HepG2 (cell line): ENCODE measurements at regions not wholly inside any gene's neighbourhood (a gene's known extent, or its start where the extent isn't known, plus 50 kb on each side); places are given as distances from the start of the nearest gene placed in this dataset.

ENCODE experiments used
- ATAC-seq: fragments of 200-7000 bp; cut with Tn5 transposase; 3 replicates; pipeline ENCODE4 v1.9.1; 2020; ENCODE audit warnings: mild to moderate bottlenecking, moderate library complexity
- BruUV-seq: library from RNA; stranded (reverse); fragments of 400-500 nt; replicated peaks from 2 replicates; lab custom pipeline; 2021; lab: Mats Ljungman, UMichigan
- CTCF ChIA-PET: fragments of 300-600 bp; formaldehyde crosslinking; extraction: SDS; loops from one replicate; lab custom pipeline; 2021; ENCODE audit warnings: low total read pairs, inconsistent platforms, low intra/inter-chr PET ratio; lab: Yijun Ruan, JAX
- POLR2A ChIA-PET: fragments of 350-600 bp; sonication (Branson Sonifier 250); formaldehyde crosslinking; loops from one replicate; lab custom pipeline; 2020; ENCODE audit warnings: antibody characterized with exemption, inconsistent platforms; lab: Yijun Ruan, JAX
- DNase-seq: peaks from one replicate; pipeline ENCODE4 v3.0.0-alpha.2; 2015; ENCODE audit warnings: low spot score
- FAIRE-seq: peaks from 3 replicates; lab custom pipeline; 2011; peaks lifted over from hg19 to GRCh38; lab: Jason Lieb, UNC
- H2AFZ ChIP-seq: one replicate; pipeline ENCODE4 v1.6.1; 2011; ENCODE audit warnings: low read length, inconsistent platforms
- H3K27ac ChIP-seq: fragments of 300-600 bp; 3 replicates; pipeline ENCODE4 v1.8.0; 2011; ENCODE audit warnings: mixed run types, mild to moderate bottlenecking, mixed read lengths, low read length, inconsistent platforms; ENCODE audit not compliant: insufficient read depth; ENCODE audit errors: extremely low read length
- H3K27me3 ChIP-seq, 2 experiments: fragments of 200-600 bp in 1 of 2; 2 replicates in 1 of 2; 3 replicates in 1 of 2; pipeline versions ENCODE4 v1.6.0 to v1.8.0; 2011; ENCODE audit warnings: low read length in 2 of 2, mild to moderate bottlenecking in 2 of 2, moderate library complexity in 2 of 2, inconsistent platforms in 1 of 2; ENCODE audit not compliant: insufficient read depth in 2 of 2, control insufficient read depth in 1 of 2
- H3K36me3 ChIP-seq, 2 experiments: fragments of 200-600 bp in 1 of 2; replicated peaks in 1 of 2; 2 replicates in 1 of 2; 3 replicates in 1 of 2; pipeline versions ENCODE4 v1.5.1 to v1.8.0; 2011; ENCODE audit warnings: low read length in 2 of 2, inconsistent platforms in 1 of 2; ENCODE audit not compliant: insufficient read depth in 2 of 2, control insufficient read depth in 1 of 2
- H3K4me1 ChIP-seq: 2 replicates; pipeline ENCODE4 v1.5.1; 2012; ENCODE audit warnings: low read length, inconsistent platforms; ENCODE audit not compliant: insufficient read depth
- H3K4me2 ChIP-seq: 2 replicates; pipeline ENCODE4 v1.6.0; 2011; ENCODE audit warnings: low read depth, low read length, inconsistent platforms
- H3K4me3 ChIP-seq, 3 experiments: fragments of 200-600 bp in 1 of 3; sonication (generic), shearing (Covaris generic) in 1 of 3; replicated peaks in 1 of 3; 2 replicates each; pipeline ENCODE4 v1.5.1; 2011 to 2016; ENCODE audit warnings: low read length in 3 of 3, inconsistent platforms in 2 of 3, low read depth in 2 of 3, mild to moderate bottlenecking in 2 of 3, control low read depth in 1 of 3, mixed read lengths in 1 of 3; ENCODE audit not compliant: insufficient read depth in 1 of 3
- H3K79me2 ChIP-seq: one replicate; pipeline ENCODE4 v1.6.1; 2011; ENCODE audit warnings: low read length, inconsistent platforms; ENCODE audit not compliant: insufficient read depth
- H3K9ac ChIP-seq: 2 replicates; pipeline ENCODE4 v1.6.0; 2011; ENCODE audit warnings: mild to moderate bottlenecking, low read depth, low read length, inconsistent platforms; ENCODE audit not compliant: insufficient read depth
- H3K9me3 ChIP-seq: 2 replicates; pipeline ENCODE4 v1.5.1; 2012; ENCODE audit warnings: mild to moderate bottlenecking, low read length
- H4K20me1 ChIP-seq: 2 replicates; pipeline ENCODE4 v1.6.0; 2011; ENCODE audit warnings: inconsistent platforms, mild to moderate bottlenecking, low read length, moderate library complexity; ENCODE audit not compliant: insufficient read depth
- MAFK ChIP-seq, 2 experiments: IDR thresholded peaks in 1 of 2; conservative IDR thresholded peaks in 1 of 2; 2 replicates each; pipeline ENCODE4 v1.6.1; 2011; ENCODE audit warnings: improper control_type of control experiment in 2 of 2, low read length in 2 of 2
- WGBS: methylation state at CpG from one replicate; pipeline ENCODE4 v1.1.6; 2017; ENCODE audit warnings: low lambda C conversion rate; 5-methylcytosine and 5-hydroxymethylcytosine counted together
- in situ Hi-C: cut with HindIII; loops from 2 replicates; pipeline ENCODE4 v1.10.0; 2017; ENCODE audit warnings: low pct_unique_long_range_greater_than_20kb; ENCODE audit not compliant: extremely low pct_ligation_motif_present
- intact Hi-C: fragments of 100-400 bp; cut with micrococcal nuclease; formaldehyde crosslinking; loops from one replicate; pipeline ENCODE4 v1.10.0; 2022; ENCODE audit not compliant: unreplicated experiment
- TF ChIP-seq, protein P1 (sequence below), 2 experiments: sonication (generic) in 1 of 2; formaldehyde crosslinking in 1 of 2; IDR thresholded peaks; 2 replicates each; pipeline versions ENCODE4 v1.6.1 to v1.9.0; 2014 to 2022; ENCODE audit warnings: antibody characterized with exemption in 1 of 2, borderline replicate concordance in 1 of 2, inconsistent platforms in 1 of 2, low read depth in 1 of 2, missing genetic modification reagents in 1 of 2

- POLR2A ChIA-PET = no interaction called here
- H3K4me2 ChIP-seq = no peak overlapping the region
- H2AFZ ChIP-seq = no peak overlapping the region
- H3K36me3 ChIP-seq = no peaks in the 10 kb centered on the region
- no peak overlapping the region for H3K4me3 ChIP-seq
- no TSS peak for BruUV-seq
- WGBS = 9% methylated on average over 9 of the region's 9 CpGs
- no peak for FAIRE-seq
- intact Hi-C loops (no loop called here), in situ Hi-C loops (no loop called here)
- no peak overlapping the region for H3K27ac ChIP-seq
- H3K9ac ChIP-seq = no peak overlapping the region
- CTCF ChIA-PET = no interaction called here
- TF ChIP-seq MAFK (conservative IDR thresholded peaks at IDR 0.05 in 1 of 2, IDR thresholded peaks at IDR 0.05 in 1 of 2; ENCODE audit: low read length in 2 of 2) = peak; percentile 10 to 38; a peak in 2 of 4 replicates
- TF ChIP-seq, protein P1, sequence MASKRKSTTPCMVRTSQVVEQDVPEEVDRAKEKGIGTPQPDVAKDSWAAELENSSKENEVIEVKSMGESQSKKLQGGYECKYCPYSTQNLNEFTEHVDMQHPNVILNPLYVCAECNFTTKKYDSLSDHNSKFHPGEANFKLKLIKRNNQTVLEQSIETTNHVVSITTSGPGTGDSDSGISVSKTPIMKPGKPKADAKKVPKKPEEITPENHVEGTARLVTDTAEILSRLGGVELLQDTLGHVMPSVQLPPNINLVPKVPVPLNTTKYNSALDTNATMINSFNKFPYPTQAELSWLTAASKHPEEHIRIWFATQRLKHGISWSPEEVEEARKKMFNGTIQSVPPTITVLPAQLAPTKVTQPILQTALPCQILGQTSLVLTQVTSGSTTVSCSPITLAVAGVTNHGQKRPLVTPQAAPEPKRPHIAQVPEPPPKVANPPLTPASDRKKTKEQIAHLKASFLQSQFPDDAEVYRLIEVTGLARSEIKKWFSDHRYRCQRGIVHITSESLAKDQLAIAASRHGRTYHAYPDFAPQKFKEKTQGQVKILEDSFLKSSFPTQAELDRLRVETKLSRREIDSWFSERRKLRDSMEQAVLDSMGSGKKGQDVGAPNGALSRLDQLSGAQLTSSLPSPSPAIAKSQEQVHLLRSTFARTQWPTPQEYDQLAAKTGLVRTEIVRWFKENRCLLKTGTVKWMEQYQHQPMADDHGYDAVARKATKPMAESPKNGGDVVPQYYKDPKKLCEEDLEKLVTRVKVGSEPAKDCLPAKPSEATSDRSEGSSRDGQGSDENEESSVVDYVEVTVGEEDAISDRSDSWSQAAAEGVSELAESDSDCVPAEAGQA (IDR thresholded peaks at IDR 0.05; ENCODE audit: low read depth) = no peak
- TF ChIP-seq, protein P1 (CRISPR knock-in tag; IDR thresholded peaks at IDR 0.05; ENCODE audit: borderline replicate concordance) = no peak
- TF ChIP-seq, all 625 proteins: peak for 1
- Histone ChIP-seq H3K27me3 (peaks cover 0 to 21% of the 10 kb centered on the region in 2 experiments; a peak in 4 of 5 replicates), H4K20me1 (no peaks in the 10 kb centered on the region), H3K79me2 (no peaks in the 10 kb centered on the region), H3K4me1 (no peaks in the 10 kb centered on the region), H3K9me3 (no peaks in the 10 kb centered on the region)
- ATAC-seq (no peak), DNase-seq (no peak)
Measured at GRCh38 chr16:87017371-87018012, 299.7 kb downstream of the C16orf95 start.
